GM12891 (cell line): ENCODE measurements at regions not wholly inside any gene's neighbourhood (a gene's known extent, or its start where the extent isn't known, plus 50 kb on each side); places are given as distances from the start of the nearest gene placed in this dataset.

Experiments used
- POLR2A ChIP-seq: IDR thresholded peaks from 2 replicates; pipeline ENCODE4 v1.6.1; 2011; ENCODE audit warnings: low read depth, low read length, control low read depth
- POLR2AphosphoS5 ChIP-seq: IDR thresholded peaks from 2 replicates; pipeline ENCODE4 v1.6.1; 2011; ENCODE audit warnings: low read depth, low read length, control low read depth
- POU2F2 ChIP-seq: IDR thresholded peaks from 2 replicates; pipeline ENCODE4 v1.6.1; 2011; ENCODE audit warnings: low read depth, mild to moderate bottlenecking, control low read depth, low read length, moderate library complexity
- TAF1 ChIP-seq: IDR thresholded peaks from 2 replicates; pipeline ENCODE4 v1.6.1; 2011; ENCODE audit warnings: low read depth, low read length, control low read depth

- TF ChIP-seq TAF1 (no peak), POU2F2 (no peak), POLR2AphosphoS5 (no peak), POLR2A (no peak)
Measured at GRCh38 chr11:106497822-106498221, 420.4 kb downstream of the AASDHPPT start.
